SKM-1 treated with dmso at 0.1 percent for 144 hours (cell line): ENCODE measurements at regions not wholly inside any gene's neighbourhood (a gene's known extent, or its start where the extent isn't known, plus 50 kb on each side); places are given as distances from the start of the nearest gene placed in this dataset.

Experiments used
- DNase-seq: peaks from one replicate; lab custom pipeline; 2025; ENCODE audit not compliant: unreplicated experiment; lab: John Stamatoyannopoulos, UW

- DNase-seq: no peak
These were observed 58.7 kb upstream of the APOBEC4 start for GRCh38 chr1:183711741-183712361.

- DNase-seq: no peak
These were observed 58.1 kb upstream of the APOBEC4 start for GRCh38 chr1:183711165-183711682.

- DNase-seq: no peak
These were observed 57.6 kb upstream of the APOBEC4 start for GRCh38 chr1:183710734-183711133.

- no peak for DNase-seq
These were observed 57.2 kb upstream of the APOBEC4 start for GRCh38 chr1:183710333-183710732.

- no peak for DNase-seq
These were observed 51.0 kb upstream of the APOBEC4 start for GRCh38 chr1:183704131-183704530.
